GM18508 (cell line): ENCODE measurements at regions not wholly inside any gene's neighbourhood (a gene's known extent, or its start where the extent isn't known, plus 50 kb on each side); places are given as distances from the start of the nearest gene placed in this dataset.

Experiments used
- ATAC-seq: cut with Tn5 transposase; IDR thresholded peaks from one replicate; pipeline ENCODE4 v1.9.1; 2021; ENCODE audit warnings: moderate number of reproducible peaks; ENCODE audit not compliant: insufficient read depth, unreplicated experiment

DNA sequence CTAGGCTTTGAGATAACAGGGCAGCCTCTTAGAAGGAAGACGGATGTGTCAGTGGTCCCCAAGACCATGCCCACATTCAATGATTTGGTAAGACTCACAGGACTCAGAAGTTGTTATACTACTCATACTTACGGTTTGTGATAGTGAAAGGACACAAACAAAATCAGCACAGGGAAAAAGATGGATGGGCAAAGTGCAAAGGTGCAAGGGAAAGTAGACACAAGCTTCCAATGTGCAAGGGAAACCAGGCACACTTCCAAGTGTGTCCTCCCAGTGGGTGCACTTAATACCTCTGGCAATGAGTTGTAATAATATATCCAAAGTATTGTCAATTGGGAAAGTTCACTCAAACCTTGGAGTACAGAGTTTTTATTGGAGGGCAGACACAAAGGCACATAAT is 53.8 kb upstream of the VCX start:
- ATAC-seq, result no peak

DNA sequence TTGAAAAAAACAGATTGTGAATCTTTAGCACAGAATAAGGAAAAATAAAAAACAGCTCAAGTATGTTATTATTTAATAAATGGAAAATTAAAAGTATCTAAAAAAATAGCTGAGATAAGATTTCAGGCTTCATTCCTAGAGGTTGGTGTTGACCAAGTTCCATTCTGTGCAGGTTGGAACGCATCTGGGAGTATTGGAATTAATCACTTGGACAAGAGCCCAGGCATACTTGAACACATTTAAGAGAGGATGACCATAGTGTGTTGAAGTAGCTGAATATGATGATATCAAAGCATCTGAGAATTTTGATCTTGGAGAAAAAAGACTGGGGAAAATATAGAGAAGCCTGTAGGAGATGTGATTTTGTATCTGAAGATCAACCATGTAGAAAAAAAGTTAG is 54.6 kb upstream of the VCX start:
- no peak for ATAC-seq

DNA sequence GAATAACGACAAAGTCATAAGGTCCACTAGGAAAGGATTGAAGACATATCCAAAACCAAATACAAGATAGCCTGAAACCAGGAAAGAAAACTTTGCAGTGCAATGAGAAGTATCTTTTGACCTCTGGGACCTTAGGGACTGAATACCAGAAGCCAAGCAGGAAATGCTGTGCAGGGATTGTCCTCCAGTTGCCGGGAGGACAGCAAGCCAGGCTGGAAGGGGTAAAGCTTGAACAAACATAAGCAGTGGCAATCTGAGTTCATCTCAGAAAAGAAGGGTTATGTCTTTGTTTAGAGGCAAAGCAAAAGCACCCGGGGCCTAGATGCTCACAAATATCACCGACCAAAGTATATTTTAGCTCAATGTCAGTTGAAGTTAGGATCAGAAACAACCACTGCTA is 55.3 kb upstream of the VCX start:
- no peak for ATAC-seq

DNA sequence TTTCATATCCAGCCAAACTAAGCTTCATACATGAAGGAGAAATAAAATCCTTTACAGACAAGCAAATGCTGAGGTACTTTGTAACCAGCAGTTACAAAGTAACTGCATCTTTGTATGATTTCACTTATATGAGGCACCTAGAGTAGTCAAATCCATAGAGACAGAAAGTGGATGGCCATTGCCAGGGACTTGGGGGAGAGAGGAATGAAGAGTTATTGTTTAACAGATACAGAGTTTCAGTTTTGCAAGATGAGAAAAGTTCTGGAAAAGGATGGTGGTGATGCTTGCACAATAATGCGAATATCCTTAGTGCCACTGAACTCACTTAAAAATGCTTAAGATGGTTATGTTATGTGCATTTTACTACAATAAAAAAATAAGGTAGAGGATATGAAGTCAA is 58.4 kb upstream of the VCX start:
- ATAC-seq, result no peak

DNA sequence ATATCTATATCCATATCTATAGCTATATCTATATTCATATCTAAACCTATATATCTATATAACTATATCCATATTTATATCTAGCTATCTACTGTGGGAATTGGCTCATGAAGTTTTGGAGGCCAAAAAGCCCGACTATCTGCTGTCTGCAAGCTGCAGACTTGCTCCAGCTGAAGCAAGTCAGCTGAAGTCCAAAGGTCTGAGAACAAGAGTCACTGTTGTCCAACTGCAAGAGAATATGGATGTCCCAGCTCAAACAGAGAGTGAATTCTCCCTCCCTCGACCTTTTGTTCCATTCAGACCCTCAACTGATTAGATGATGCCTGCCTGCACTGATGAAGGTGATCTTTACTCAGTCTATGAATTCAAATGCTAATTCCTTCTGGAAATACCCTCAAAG is 63.3 kb upstream of the VCX start:
- no peak for ATAC-seq

DNA sequence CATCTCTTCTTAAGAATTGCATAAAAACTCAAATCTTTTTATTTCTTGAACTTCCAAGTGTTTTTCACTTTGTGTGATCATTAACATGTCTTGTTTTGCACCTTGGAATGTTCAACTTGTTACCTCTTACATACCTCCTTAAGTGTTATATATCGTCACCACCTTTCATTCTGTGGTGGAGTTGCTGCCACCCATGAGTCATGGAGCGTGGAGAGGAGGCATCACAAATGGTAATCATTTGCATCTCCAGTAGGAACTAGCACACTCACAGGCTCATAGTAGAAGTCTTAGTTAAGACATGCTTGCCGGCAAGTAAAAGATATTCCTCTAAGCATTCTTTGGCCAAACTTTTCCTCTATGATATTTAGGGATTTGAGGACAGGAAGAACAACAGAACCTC is 67.0 kb upstream of the VCX start:
- no peak for ATAC-seq

DNA sequence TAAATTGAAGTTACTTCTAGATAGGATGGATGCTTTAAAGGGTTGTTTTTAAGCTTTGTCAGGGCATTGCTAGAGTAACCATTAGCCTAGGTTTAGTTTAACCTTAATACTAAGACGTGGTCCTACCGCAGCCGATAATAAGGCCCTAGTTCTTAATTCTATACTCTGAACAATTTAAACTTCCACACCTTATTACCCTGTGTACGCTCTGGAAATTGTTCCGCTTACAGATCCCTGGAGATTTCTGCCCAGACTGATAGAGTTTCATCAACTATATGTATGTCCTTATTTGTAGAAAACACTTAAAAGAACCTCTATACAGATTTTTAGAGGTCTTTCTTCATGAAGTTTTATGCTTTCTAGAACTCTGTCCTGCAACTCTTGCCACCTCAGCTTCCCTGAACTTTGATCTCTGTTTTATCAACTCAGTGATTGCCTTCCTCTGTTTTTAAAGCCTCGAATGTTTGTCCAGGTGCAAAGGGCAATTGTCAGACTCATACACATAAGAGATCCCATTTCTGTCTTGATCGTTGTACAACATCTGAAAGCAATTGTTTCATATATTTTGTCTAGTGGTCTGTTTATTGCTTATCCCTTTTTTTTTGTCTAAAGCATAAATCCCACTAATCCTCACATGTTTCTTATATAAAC is 71.1 kb upstream of the VCX start:
- ATAC-seq, result no peak

DNA sequence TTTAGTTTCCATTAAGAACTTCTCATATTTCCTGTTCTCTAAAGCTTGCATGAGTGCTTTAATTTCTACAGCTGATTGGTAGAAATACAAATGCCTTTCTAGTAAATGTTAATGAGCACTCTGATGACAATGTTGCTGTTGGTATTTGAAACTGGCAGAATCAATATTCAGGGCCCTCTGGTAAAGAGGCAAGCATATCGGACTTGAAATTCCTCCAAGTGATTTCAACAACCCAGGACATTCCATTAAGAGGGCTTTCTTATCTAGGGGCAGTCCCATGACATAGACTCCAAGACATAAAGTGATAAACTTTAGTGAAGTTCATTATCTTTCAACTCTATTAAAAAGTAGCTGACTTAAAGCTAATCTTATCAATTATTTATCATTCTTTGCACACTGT is 83.1 kb upstream of the VCX start:
- no peak for ATAC-seq

DNA sequence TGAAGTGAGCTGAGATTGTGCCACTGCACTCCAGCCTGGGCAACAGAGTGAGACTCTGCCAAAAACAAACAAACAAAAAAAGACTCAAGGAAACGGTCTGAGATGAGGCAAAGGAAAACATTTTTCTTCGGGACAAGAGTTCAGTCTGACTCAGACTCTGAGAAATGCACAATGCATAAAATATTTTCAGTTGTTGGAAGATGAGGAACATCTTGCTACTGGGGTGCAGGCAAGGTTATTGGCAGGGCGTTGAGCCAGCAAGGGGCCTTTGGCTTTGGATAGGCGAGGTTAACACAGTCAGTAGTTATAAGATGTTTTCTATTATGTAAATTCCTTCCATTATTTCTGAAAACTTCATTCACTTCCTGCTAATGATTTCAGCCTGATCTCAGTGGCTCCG is 96.1 kb upstream of the VCX start:
- ATAC-seq, result no peak

DNA sequence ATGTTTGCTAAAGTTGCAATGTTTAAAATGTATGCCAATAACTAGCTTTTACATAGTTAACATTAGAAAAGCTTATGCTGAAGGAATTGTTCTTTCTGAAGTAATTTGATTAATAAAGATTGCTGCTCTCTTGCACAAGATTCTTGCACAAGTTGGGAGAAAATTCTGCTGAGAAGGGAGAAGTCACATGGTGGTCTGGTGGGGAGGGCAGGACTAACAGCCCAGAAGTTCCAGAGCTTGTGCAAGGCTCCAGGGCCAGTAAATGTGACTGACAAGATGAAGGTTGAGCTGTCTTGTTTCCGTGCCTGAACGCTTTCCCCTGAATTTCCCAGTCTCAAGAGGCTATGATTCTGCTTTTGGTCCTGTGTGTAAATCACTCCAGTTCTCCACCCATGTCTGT is 112.9 kb upstream of the VCX start:
- ATAC-seq, result no peak

DNA sequence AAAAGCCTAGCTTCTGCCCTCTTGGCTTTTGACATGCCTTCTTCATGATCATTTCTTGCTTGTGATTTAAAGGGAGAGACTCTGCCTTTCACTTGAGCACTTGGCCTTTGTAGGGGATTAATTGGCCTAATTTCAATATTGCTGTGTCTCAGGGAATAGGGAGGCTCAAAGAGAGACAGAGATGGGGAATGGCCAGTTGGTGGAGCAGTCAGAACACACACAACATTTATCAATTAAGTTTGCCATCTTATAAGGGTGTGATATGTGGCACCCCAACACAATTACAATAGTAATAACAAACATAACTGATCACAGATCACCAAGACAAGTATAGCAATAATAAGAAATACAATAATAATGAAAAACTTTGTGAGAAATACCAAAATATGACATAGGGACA is 122.5 kb upstream of the VCX start:
- no peak for ATAC-seq

DNA sequence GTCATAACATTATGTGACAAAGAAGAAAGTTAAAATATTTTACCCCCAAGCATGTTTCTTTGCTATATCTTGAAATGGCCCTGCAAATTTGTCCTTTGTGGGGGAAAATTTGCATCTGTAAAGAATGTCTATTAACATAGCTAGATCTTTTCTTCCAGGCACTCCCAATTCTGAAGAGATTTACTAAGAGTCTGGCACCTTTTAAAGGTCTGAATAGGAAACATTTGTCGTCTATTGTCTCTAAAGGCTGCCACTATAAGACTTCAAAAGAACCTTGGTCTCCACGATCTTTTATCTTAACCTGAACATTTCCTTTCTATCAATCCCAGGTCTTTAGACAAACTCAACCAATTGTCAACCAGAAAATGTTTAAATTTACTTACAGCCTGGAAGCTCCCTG is 128.6 kb upstream of the VCX start:
- ATAC-seq, result no peak

DNA sequence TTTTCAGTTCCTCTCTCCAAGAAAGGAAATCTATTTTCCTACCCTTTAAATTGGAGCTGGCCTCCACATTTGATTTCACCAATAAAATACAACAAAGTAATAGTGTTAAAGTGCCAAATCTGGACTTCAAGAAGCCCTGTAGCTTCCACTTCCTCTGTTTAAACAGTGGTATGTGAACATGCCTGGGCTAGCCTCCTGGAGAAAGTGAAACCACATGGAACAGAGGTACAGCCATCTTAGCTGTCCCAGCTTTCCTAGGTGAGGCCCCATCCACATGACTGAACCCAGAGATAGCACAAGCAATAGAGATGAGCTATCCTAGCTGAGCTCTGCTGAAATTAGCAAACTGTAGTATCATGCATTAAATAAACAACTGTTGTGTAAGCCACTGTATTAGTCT is 131.8 kb upstream of the VCX start:
- no peak for ATAC-seq

DNA sequence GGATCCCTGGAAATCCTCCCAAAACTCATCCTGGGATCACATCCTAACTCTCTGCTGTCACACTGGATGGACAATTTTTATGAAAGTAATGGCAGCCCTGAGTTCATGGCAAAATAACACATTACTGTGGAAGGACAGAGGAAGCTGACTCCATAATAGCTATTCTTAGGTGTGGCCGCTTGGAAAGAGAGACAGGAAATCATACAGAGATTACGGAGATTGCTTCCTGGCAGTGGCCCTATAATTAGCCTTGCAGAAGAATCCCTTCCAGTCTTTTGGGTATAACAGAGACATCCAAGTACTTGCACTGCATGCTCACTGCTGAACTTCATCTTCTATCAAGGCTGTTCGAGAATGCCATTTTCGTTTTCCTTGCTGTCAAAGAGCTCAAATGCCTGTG is 133.1 kb upstream of the VCX start:
- no peak for ATAC-seq

DNA sequence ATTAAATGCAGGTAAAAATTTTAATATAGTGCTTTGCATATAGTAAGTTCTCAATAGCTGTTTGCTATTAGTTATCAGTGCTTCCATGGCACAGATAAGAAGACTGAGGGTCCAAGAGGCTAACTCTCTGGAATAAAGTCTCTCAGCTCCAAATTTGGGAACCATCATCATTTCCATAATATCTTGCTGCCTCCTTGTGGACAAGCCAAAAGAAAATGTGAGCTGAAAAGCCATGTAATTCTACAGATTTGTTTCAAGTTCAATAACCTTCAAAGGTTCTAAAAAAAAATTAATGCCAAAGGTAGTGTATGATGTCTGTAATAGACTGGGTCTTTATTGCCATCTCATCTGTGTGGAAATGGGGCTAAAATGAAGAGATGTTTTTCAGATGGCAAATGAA is 136.9 kb upstream of the VCX start:
- no peak for ATAC-seq

DNA sequence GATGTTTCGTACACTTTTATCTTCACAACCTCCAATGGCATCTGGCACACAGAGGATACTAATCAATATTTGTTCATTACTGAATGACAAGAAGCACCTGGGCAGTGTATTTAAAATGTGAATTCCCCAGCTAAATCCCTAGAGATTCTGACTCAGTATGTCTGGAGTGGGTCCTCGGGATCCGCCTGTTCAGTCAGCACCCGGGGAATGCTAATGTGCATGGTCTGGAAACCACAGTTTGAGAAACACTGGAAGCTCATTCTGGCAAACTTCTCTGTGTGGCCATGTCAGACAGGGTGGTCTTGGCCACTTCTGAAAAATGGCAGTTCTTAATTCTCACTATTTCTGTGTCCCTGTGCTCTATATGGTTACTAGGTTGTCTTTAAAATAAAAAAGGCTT is 138.8 kb upstream of the VCX start:
- no peak for ATAC-seq

DNA sequence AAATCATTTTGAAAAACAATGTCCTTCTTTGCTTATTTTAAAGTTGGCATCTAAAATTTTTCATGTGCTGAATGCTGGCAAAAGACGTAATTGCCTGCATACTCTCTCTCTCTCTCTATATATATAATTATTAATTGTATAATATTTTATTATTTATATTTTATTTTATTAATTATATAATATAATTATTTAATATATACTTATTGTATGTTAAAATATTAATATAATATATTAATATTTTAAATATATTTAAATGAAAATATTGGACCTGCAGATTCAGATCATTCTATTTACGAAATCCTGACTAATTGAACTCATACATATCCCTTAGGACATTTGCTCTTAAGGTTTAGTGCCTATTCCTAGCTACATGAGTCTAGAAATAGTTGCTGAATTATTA is 144.7 kb upstream of the VCX start:
- no peak for ATAC-seq

DNA sequence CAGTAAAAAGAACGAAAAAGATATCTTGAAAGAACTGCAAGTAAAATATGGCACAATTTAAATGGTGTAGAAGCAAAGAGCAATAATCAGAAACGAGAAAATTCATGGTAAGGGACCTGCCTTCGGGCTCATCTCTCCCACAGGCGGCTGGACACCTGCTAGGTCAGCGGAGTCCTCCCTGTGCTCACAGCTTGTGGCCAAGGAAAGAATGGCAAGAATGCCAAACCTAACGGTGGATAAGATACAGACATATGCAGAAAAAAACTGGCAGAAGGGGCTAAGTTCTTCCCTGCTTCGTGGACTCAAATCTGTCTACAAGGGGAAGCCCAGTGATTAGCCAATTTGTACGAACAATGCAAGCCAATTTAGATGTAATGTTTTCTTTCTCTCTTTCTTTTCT is 152.1 kb upstream of the VCX start:
- no peak for ATAC-seq

DNA sequence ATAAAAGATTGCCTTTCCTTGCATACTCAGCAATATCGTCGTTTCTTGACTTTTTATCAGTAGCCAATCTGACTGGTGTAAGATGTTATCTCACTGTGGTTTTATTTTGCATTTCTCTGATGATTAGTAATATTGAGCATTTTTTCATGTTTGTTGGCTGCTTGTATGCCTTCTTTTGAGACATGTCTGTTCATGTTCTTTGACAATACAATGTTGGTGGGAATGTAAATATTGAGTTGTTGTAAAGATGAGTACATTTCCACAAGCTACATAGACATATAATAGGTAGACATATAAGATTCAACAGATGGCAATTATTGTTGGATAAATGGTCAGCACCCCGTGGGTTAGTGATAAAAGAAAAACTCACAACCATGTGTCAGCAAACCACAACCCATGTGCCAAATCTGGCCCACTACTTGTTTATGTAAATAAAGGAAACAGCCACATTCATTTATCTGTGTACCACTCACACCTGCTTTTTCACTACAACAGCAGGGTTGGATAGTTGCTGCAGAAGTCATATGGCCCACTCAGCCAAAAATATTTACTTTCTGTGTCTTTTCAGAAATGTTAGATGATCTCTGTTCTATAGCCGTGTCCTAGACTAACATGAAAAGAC is 153.1 kb upstream of the VCX start:
- ATAC-seq, result no peak

DNA sequence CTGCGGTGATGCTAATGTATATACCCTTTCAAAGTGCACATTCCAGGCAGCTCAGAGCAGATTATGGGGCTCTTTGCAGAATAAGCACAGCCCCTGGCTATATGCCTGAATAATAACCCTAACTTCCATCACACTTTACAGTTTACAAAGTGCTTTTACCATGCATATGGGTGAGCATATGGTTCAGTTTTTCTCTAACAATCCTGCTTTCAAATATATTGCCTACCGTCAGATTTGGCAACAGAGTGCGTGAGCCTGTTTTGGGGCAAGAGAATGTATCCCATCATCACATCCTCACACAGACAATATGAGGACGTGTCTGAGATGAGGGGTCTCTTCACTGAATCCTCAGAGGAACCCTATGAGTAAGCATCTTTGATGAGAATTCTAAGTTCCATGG is 162.8 kb upstream of the VCX start:
- no peak for ATAC-seq

DNA sequence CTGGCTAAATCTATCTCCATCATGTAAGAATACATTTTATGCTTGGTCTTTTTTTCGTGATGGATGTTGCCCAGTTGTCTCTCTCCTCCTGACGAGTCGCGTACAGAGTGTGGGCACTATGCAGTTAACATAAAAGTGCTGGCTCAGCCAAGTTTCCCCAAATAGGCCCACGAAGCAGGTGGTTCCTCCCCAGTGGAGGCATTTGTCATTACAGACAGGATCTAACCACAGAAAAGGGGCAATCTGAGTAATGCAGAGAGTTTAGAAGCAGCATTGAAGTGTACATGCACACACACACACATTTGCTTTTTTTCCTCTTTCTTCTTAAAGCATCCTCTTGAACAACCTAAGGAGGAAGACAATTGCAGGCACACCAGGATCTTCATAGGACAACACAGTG is 188.7 kb upstream of the VCX start:
- ATAC-seq, result no peak

DNA sequence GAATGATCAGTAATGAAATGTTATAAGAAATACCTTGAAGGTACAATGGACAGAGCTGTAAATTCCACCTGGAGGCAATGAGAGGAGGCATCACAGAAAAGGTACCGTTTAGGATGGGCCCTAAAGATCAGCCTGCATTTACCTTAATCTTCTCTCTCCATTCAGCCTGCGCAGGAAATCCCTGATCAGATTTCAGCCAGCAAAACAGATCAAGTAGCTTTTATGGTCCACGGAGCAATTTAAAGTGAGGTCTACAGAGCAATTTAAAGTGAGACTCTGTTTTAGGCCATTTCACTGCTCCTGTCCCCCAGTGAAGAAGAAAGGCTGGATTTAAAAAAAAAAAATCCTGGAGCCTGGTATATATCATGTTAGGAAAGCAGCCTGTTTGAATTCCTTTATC is 195.1 kb upstream of the VCX start:
- ATAC-seq, result no peak

DNA sequence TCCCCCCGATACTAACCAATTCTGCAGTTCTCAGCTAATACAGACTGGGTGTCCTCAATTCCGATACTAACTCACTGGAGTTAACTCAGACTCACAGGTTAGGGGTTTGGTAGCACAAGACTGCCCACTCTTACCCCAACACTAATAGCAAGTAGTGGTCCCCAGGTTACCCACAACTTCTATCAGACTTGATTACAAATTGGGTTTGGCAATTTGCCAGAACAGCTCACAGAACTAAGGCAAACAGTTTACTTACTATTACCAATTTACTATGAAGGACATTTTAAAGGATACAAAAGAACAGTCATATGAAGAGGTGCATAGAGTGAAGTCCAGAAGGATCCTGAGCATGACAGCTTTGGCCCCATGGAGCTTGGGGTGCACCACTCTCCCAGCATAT is 201.8 kb upstream of the VCX start:
- ATAC-seq, result no peak
